OCI-LY3 (cell line): ENCODE measurements at regions not wholly inside any gene's neighbourhood (a gene's known extent, or its start where the extent isn't known, plus 50 kb on each side); places are given as distances from the start of the nearest gene placed in this dataset.

Source experiments
- CTCF ChIP-seq: fragments of 200-600, 300-600 bp; sonication (generic); IDR thresholded peaks from 2 replicates; pipeline ENCODE4 v1.5.1; 2014; ENCODE audit warnings: antibody characterized with exemption, low read length, low read depth
- EZH2phosphoT487 ChIP-seq: fragments of 200-600 bp; shearing (Covaris generic); IDR thresholded peaks from 2 replicates; pipeline ENCODE4 v1.6.1; 2018; ENCODE audit warnings: antibody characterized with exemption, mixed run types, low read depth

GRCh38 chr3:150050510-150050909 is 79.8 kb upstream of the PFN2 start:
- TF ChIP-seq CTCF: no peak
- no peak for TF ChIP-seq EZH2phosphoT487
